Tibial artery (tissue), 4 donors: ENCODE measurements at regions not wholly inside any gene's neighbourhood (a gene's known extent, or its start where the extent isn't known, plus 50 kb on each side); places are given as distances from the start of the nearest gene placed in this dataset.

Experiments used
- DNase-seq, 2 donors: peaks; one replicate each; pipeline ENCODE4 v3.0.0-alpha.2; 2019
- H3K27ac ChIP-seq, 2 donors: fragments of 200-600 bp; sonication (generic) in 1 of 2; 1 replicate in 1 of 2; 2 replicates in 1 of 2; pipeline ENCODE4 v1.5.1; 2018 to 2019; ENCODE audit warnings: mild to moderate bottlenecking in 1 of 2
- H3K27me3 ChIP-seq, 2 donors: fragments of 200-600 bp; sonication (generic) in 1 of 2; one replicate each; pipeline versions ENCODE4 v1.5.1 to v1.6.0; 2016 to 2019
- H3K36me3 ChIP-seq, 3 donors: fragments of 200-600 bp; sonication (generic) in 2 of 3; one replicate each; pipeline ENCODE4 v1.5.1; 2016 to 2019; ENCODE audit warnings: mild to moderate bottlenecking in 2 of 3
- H3K4me1 ChIP-seq, 4 donors: fragments of 200-600 bp; sonication (generic) in 2 of 4; 1 replicate in 3 of 4; 2 replicates in 1 of 4; pipeline ENCODE4 v1.5.1; 2016 to 2019
- H3K4me3 ChIP-seq, 2 donors: fragments of 200-600 bp; sonication (generic) in 1 of 2; 1 replicate in 1 of 2; 2 replicates in 1 of 2; pipeline ENCODE4 v1.5.1; 2018 to 2019; ENCODE audit warnings: mild to moderate bottlenecking in 2 of 2
- H3K9me3 ChIP-seq, 3 donors: fragments of 200-600 bp; sonication (generic) in 1 of 3; one replicate each; pipeline ENCODE4 v1.5.1; 2016 to 2019
- intact Hi-C: fragments of 100-400 bp; cut with DNase I; formaldehyde crosslinking; loops from one replicate; pipeline ENCODE4 v1.15.0; 2023; ENCODE audit warnings: low total_unique reads
- TF ChIP-seq, protein P1 (sequence below), 2 experiments: fragments of 200-600 bp in 1 of 2; fragments of 450-650 bp in 1 of 2; IDR thresholded peaks; one replicate each; pipeline ENCODE4 v1.5.1; 2017 to 2019; ENCODE audit warnings: antibody characterized with exemption in 2 of 2, mild to moderate bottlenecking in 1 of 2, moderate library complexity in 1 of 2

- DNase-seq = no peak
- H3K4me1 ChIP-seq = peaks cover 0 to 4% (median 0%) of the 10 kb centered on the region in 4 donors
- H3K36me3 ChIP-seq = no peaks in the 10 kb centered on the region
- no peak overlapping the region for H3K27ac ChIP-seq
- H3K4me3 ChIP-seq = no peak overlapping the region
- H3K27me3 ChIP-seq = no peaks in the 10 kb centered on the region
- TF ChIP-seq, protein P1, sequence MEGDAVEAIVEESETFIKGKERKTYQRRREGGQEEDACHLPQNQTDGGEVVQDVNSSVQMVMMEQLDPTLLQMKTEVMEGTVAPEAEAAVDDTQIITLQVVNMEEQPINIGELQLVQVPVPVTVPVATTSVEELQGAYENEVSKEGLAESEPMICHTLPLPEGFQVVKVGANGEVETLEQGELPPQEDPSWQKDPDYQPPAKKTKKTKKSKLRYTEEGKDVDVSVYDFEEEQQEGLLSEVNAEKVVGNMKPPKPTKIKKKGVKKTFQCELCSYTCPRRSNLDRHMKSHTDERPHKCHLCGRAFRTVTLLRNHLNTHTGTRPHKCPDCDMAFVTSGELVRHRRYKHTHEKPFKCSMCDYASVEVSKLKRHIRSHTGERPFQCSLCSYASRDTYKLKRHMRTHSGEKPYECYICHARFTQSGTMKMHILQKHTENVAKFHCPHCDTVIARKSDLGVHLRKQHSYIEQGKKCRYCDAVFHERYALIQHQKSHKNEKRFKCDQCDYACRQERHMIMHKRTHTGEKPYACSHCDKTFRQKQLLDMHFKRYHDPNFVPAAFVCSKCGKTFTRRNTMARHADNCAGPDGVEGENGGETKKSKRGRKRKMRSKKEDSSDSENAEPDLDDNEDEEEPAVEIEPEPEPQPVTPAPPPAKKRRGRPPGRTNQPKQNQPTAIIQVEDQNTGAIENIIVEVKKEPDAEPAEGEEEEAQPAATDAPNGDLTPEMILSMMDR (IDR thresholded peaks at IDR 0.05) = no peak
- intact Hi-C loops = no loop called here
- no peaks in the 10 kb centered on the region for H3K9me3 ChIP-seq
Measured at GRCh38 chr9:81772144-81772543, 82.8 kb upstream of the TLE1 start.

GRCh38 chr9:81776390-81776789 lies 87.0 kb upstream of the TLE1 start:
- DNase-seq = no peak
- Histone ChIP-seq H3K27me3 (no peaks in the 10 kb centered on the region), H3K27ac (no peak overlapping the region), H3K36me3 (no peaks in the 10 kb centered on the region), H3K4me3 (no peak overlapping the region), H3K9me3 (no peaks in the 10 kb centered on the region), H3K4me1 (peaks cover 0 to 13% (median 0%) of the 10 kb centered on the region in 4 donors)
- TF ChIP-seq, protein P1 (IDR thresholded peaks at IDR 0.05) = no peak
- intact Hi-C loops = no loop called here

- no peaks in the 10 kb centered on the region for H3K27me3 ChIP-seq
- H3K27ac ChIP-seq = no peak overlapping the region
- DNase-seq = no peak
- no peaks in the 10 kb centered on the region for H3K36me3 ChIP-seq
- TF ChIP-seq, protein P1 (IDR thresholded peaks at IDR 0.05) = no peak
- H3K4me3 ChIP-seq = no peak overlapping the region
- intact Hi-C loops = no loop called here
- no peaks in the 10 kb centered on the region for H3K9me3 ChIP-seq
- H3K4me1 ChIP-seq = peaks cover 0 to 13% (median 0%) of the 10 kb centered on the region in 4 donors
Measured at GRCh38 chr9:81776834-81777233, 87.5 kb upstream of the TLE1 start.

DNA sequence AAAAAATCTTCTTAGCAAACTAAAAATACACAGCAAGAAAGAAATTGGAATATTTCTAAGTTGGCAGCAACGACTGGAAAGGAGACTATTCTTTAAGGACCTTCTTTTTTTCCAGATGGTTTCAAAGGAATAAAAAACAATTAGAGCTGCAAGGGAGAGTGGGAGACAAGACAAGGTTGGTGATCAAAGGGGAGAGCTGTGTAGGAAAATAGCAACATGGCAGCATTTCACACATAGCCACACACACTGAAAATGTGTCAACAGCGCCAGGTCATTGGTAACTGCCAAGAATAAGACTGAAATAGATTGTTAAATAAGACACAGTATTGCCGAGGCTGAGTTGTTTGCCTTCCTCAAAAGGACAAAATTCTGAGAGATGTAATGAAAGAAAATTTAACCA lies 88.1 kb upstream of the TLE1 start:
- peak overlapping the region in 1 of 2 donors; percentile 40 for H3K27ac ChIP-seq
- DNase-seq = no peak

DNA sequence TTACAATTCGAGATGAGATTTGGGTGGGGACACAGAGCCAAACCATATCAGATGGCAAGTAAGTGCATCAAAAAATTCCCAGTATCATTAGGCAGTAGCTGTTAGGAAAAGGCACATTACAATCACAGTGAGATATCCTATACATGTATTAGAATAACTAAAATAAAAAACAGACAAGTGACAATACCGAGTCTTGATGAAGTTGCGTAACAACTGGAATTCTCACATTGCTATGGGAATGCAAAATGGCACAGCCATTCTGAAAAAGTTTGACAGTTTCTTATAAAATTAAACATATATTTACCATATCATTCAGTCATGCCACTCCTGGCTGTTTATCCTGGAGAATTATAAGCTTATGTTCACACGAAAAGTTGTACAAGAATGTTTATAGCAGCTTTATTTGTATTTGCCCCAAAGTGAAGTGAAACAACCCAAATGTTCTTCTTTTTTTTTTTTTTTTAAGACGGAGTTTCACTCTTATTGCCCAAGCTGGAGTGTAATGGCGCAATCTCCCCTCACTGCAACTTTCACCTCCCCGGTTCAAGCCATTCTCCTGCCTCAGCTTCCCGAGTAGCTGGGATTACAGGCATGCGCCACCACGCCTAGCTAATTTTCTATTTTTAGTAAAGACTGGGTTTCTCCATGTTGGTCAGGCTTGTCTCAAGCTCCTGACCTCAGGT lies 93.1 kb upstream of the TLE1 start:
- no peak overlapping the region for H3K27ac ChIP-seq
- peaks cover 0 to 5% (median 0%) of the 10 kb centered on the region in 4 donors for H3K4me1 ChIP-seq
- H3K27me3 ChIP-seq = no peaks in the 10 kb centered on the region
- TF ChIP-seq, protein P1 (IDR thresholded peaks at IDR 0.05) = no peak
- H3K4me3 ChIP-seq = no peak overlapping the region
- intact Hi-C loops = no loop called here
- H3K9me3 ChIP-seq = no peaks in the 10 kb centered on the region
- no peaks in the 10 kb centered on the region for H3K36me3 ChIP-seq
- DNase-seq = no peak

More for the DNA sequence above, 88.1 kb upstream of the TLE1 start:
- TF ChIP-seq, protein P1 (IDR thresholded peaks at IDR 0.05) = no peak
- H3K4me1 ChIP-seq = peaks cover 0 to 13% (median 0%) of the 10 kb centered on the region in 4 donors
- no peaks in the 10 kb centered on the region for H3K9me3 ChIP-seq
- no peak overlapping the region for H3K4me3 ChIP-seq
- H3K36me3 ChIP-seq = no peaks in the 10 kb centered on the region
- intact Hi-C loops = no loop called here
- H3K27me3 ChIP-seq = no peaks in the 10 kb centered on the region
